ENCODE measurements at regions not wholly inside any gene's neighbourhood (a gene's known extent, or its start where the extent isn't known, plus 50 kb on each side); places are given as distances from the start of the nearest gene placed in this dataset.
A peak's percentile ranks its signal among the peaks of the same experiment; 100 is the strongest.
"Not testable (repeated sequence)": the region's sequence is repeated elsewhere in the genome, so short reads cannot be mapped to it uniquely, and the experiment has no call there.

GRCh38 chr2:2591542-2591940, 260.5 kb upstream of the MYT1L start:
- no peak for DNase-seq (ENCODE audit: extremely low read depth, low read depth)

- no peak for DNase-seq (ENCODE audit: extremely low read depth, low read depth)
Measured at GRCh38 chr2:2590841-2591541, 259.9 kb upstream of the MYT1L start.

- no peak for DNase-seq (ENCODE audit: extremely low read depth, low read depth)
Measured at GRCh38 chr2:2590141-2590540, 259.1 kb upstream of the MYT1L start.

- DNase-seq (ENCODE audit: extremely low read depth, low read depth): no peak
Measured at GRCh38 chr2:2588777-2589176, 257.7 kb upstream of the MYT1L start.

- no peak for DNase-seq (ENCODE audit: extremely low read depth, low read depth)
Measured at GRCh38 chr2:2587354-2587753, 256.3 kb upstream of the MYT1L start.

GRCh38 chr2:2586931-2587330, 255.9 kb upstream of the MYT1L start:
- no peak for DNase-seq (ENCODE audit: extremely low read depth, low read depth)

- no peak for DNase-seq (ENCODE audit: extremely low read depth, low read depth)
Measured at GRCh38 chr2:2586068-2586776, 255.1 kb upstream of the MYT1L start.

GRCh38 chr2:2582998-2583545, 252.0 kb upstream of the MYT1L start:
- DNase-seq (ENCODE audit: extremely low read depth, low read depth): no peak

- DNase-seq (ENCODE audit: extremely low read depth, low read depth): no peak
Measured at GRCh38 chr2:2581331-2582159, 250.5 kb upstream of the MYT1L start.

- DNase-seq (ENCODE audit: extremely low read depth, low read depth): not testable (repeated sequence)
Measured at GRCh38 chr2:2580841-2581240, 249.8 kb upstream of the MYT1L start.

GRCh38 chr2:2580341-2580740, 249.3 kb upstream of the MYT1L start:
- no peak for DNase-seq (ENCODE audit: extremely low read depth, low read depth)

- no peak for DNase-seq (ENCODE audit: extremely low read depth, low read depth)
Measured at GRCh38 chr2:2579814-2580213, 248.7 kb upstream of the MYT1L start.

- DNase-seq (ENCODE audit: extremely low read depth, low read depth): no peak
Measured at GRCh38 chr2:2577407-2577831, 246.3 kb upstream of the MYT1L start.

GRCh38 chr2:2575870-2576386, 244.9 kb upstream of the MYT1L start:
- DNase-seq (ENCODE audit: extremely low read depth, low read depth): no peak

GRCh38 chr2:2575181-2575577, 244.1 kb upstream of the MYT1L start:
- DNase-seq (ENCODE audit: extremely low read depth, low read depth): no peak

- no peak for DNase-seq (ENCODE audit: extremely low read depth, low read depth)
Measured at GRCh38 chr2:2574401-2575180, 243.5 kb upstream of the MYT1L start.

- DNase-seq (ENCODE audit: extremely low read depth, low read depth): peak; percentile 17
Measured at GRCh38 chr2:2573658-2574293, 242.7 kb upstream of the MYT1L start.

- no peak for DNase-seq (ENCODE audit: extremely low read depth, low read depth)
Measured at GRCh38 chr2:2573205-2573604, 242.1 kb upstream of the MYT1L start.

GRCh38 chr2:2572393-2573204, 241.5 kb upstream of the MYT1L start:
- DNase-seq (ENCODE audit: extremely low read depth, low read depth): no peak
